Mucosa of rectum (tissue), 2 donors: ENCODE measurements at regions not wholly inside any gene's neighbourhood (a gene's known extent, or its start where the extent isn't known, plus 50 kb on each side); places are given as distances from the start of the nearest gene placed in this dataset.
A peak's percentile ranks its signal among the peaks of the same experiment; 100 is the strongest.

ENCODE experiments used
- H3K27ac ChIP-seq, 2 donors: one replicate each; pipeline ENCODE4 v1.7.0; 2013; ENCODE audit warnings: inconsistent platforms in 2 of 2, low read depth in 2 of 2, low read length in 2 of 2
- H3K27me3 ChIP-seq, 2 donors: one replicate each; pipeline ENCODE4 v1.7.0; 2013; ENCODE audit warnings: low read length in 2 of 2; ENCODE audit not compliant: control insufficient read depth in 2 of 2, insufficient read depth in 2 of 2
- H3K36me3 ChIP-seq, 2 donors: one replicate each; pipeline ENCODE4 v1.7.0; 2013; ENCODE audit warnings: low read length in 2 of 2; ENCODE audit not compliant: control insufficient read depth in 2 of 2, insufficient read depth in 2 of 2
- H3K4me1 ChIP-seq, 2 donors: one replicate each; pipeline ENCODE4 v1.7.0; 2013; ENCODE audit warnings: low read length in 2 of 2, mild to moderate bottlenecking in 1 of 2; ENCODE audit not compliant: control insufficient read depth in 2 of 2, insufficient read depth in 2 of 2
- H3K4me3 ChIP-seq, 2 donors: one replicate each; pipeline ENCODE4 v1.7.0; 2013; ENCODE audit warnings: low read length in 2 of 2
- H3K9ac ChIP-seq, 2 donors: one replicate each; pipeline ENCODE4 v1.7.0; 2013; ENCODE audit warnings: low read length in 2 of 2, low read depth in 1 of 2, mild to moderate bottlenecking in 1 of 2
- H3K9me3 ChIP-seq, 2 donors: one replicate each; pipeline ENCODE4 v1.7.0; 2013; ENCODE audit warnings: low read length in 2 of 2; ENCODE audit not compliant: control insufficient read depth in 2 of 2
- donor health status: healthy.
- donor health status: Normal muscosa, but diverticular disease.

DNA sequence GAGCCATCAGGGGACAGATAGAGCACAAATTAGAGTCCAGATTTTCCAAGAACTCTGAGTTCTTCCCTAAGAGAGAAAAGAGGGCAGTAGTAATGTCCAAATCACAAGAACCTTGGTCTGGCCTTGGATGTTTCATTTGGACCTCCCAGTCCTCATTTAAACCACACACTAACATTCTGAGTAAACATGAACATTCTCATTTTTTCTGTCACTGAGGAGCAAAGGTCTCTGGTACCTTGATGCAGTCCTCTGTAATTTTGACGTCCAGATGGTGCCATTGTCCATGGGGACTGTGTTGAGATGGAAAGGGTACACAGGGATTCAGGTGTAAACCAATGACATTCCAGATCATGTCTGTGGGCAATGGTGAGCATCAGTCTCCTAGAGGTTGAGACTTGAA is 225.4 kb upstream of the PHYHIPL start:
- no peak overlapping the region for H3K9ac ChIP-seq
- no peak overlapping the region for H3K27ac ChIP-seq
- H3K4me1 ChIP-seq: no peaks in the 10 kb centered on the region
- no peaks in the 10 kb centered on the region for H3K27me3 ChIP-seq
- no peak overlapping the region for H3K4me3 ChIP-seq
- no peaks in the 10 kb centered on the region for H3K9me3 ChIP-seq
- no peaks in the 10 kb centered on the region for H3K36me3 ChIP-seq

DNA sequence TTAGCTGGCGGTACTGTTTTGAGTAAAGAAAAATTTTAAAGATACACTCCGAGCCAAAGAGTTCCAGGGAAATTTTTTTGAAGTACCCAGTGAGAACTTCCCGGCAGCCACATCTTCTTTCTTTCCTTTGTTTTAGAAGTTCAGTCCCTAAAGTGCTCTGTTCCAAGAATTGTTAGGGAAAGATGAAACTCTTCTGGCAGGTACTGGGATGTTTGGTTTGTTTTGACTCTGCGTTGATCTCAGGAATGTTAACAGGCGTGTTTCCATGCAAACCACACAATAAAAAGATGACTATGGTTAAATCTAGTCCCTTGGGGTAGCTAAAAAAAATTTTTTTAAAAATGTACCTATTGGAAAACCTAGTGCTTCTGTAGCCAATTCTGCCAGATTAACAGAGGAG is 224.7 kb upstream of the PHYHIPL start:
- H3K36me3 ChIP-seq: no peaks in the 10 kb centered on the region
- H3K27me3 ChIP-seq: no peaks in the 10 kb centered on the region
- no peaks in the 10 kb centered on the region for H3K4me1 ChIP-seq
- H3K9me3 ChIP-seq: no peaks in the 10 kb centered on the region
- H3K9ac ChIP-seq: no peak overlapping the region
- H3K4me3 ChIP-seq: no peak overlapping the region
- no peak overlapping the region for H3K27ac ChIP-seq

DNA sequence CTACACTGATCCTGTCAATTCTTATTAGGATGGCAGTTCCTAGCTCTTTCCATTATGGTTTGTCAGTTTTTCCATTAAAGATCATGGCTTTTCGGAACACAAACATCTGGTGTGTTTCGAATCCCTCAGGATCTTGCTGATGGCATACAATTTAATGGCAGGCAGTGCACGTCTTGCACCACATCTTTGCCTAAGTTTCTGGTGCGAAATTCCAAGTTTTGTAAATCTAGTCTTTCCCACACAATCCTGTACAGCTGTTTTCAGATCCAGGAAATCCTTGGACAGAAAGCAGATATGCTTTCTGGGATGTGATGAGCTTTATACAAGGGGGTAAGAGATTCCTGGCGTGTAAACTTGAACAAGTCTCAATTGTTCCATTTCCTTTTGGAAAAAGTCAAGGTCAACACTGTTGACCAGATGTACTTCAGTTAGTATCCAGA is 224.3 kb upstream of the PHYHIPL start:
- no peaks in the 10 kb centered on the region for H3K4me1 ChIP-seq
- no peaks in the 10 kb centered on the region for H3K9me3 ChIP-seq
- H3K9ac ChIP-seq: no peak overlapping the region
- H3K36me3 ChIP-seq: no peaks in the 10 kb centered on the region
- H3K27me3 ChIP-seq: no peaks in the 10 kb centered on the region
- peak overlapping the region in 1 of 2 donors; percentile 17 for H3K27ac ChIP-seq
- no peak overlapping the region for H3K4me3 ChIP-seq

DNA sequence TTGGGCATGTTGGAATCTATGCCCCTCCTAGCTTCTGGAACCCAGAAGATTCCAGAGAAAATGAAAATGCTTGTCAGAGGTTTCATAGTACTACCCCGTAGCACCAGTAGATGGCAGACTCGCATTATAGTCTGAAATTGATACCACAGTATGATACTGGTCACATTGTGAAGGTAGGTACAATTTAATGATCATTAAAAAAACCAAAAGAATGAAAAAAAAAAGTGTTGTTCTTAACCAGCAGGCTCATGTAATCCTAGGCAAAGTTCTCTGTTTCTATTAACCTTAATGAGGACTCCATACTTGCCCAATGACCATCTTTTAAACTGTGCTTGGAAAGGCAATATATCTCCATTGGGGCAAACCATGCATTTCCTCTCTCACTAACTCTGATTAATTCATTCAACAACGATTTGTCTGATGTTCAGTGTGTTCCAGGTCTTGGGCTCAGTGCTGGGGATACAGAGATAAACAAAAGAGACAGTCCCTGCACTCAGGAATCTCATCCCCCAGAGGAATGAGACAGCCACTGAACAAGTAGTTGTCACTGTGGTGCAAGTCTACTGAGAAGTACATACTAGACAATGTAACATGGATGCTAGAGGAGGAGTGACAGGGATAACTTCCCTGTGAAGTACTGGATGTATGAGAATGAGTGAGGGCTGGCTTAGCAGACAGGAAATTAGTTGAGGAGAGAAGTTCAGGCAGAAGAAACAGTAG is 223.5 kb upstream of the PHYHIPL start:
- H3K27me3 ChIP-seq: no peaks in the 10 kb centered on the region
- H3K27ac ChIP-seq: peak overlapping the region; percentile 3 to 17
- H3K4me1 ChIP-seq: no peaks in the 10 kb centered on the region
- no peak overlapping the region for H3K4me3 ChIP-seq
- H3K9me3 ChIP-seq: no peaks in the 10 kb centered on the region
- H3K9ac ChIP-seq: no peak overlapping the region
- H3K36me3 ChIP-seq: no peaks in the 10 kb centered on the region

DNA sequence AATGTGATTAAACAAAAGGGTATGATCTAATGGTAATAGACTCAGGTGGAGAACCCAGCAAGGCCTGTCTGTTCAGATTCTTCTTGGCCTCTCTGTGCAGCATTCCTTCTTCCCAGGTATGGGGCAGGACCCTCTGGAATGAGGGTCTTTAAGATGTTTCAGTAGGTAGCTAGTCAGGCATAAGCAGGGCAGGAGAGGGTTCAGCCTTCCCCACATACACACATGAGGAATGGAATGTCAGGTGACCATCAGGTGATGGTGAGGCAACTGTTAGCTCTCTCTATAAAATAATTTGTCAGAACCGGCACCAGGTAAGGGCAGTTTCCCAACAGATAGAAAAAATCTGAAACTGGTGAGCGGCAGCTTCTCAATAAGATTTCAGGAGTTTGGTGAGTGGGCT is 222.3 kb upstream of the PHYHIPL start:
- Histone ChIP-seq H3K4me3 (no peak overlapping the region), H3K27ac (no peak overlapping the region), H3K9ac (no peak overlapping the region), H3K27me3 (no peaks in the 10 kb centered on the region), H3K36me3 (no peaks in the 10 kb centered on the region), H3K4me1 (no peaks in the 10 kb centered on the region), H3K9me3 (no peaks in the 10 kb centered on the region)

DNA sequence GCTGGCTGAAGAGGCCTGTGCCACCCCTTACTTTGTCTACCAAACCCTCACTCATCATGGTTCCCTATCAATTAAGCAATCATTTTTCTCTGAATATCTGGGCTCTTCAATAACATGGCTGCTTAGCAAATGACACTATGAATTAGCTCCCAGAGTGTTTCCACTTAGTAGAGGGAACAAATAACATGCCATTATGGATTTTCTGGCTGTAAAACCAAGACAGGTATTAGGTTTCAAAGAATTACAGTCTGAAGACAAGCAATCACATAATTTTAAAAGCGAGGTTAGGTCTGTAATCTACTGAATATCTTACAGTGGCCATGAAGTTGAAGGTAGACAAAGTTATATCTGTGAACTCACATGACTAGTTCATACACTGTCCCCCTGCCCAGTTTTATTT is 220.8 kb upstream of the PHYHIPL start:
- H3K36me3 ChIP-seq: no peaks in the 10 kb centered on the region
- no peaks in the 10 kb centered on the region for H3K4me1 ChIP-seq
- H3K4me3 ChIP-seq: no peak overlapping the region
- H3K9ac ChIP-seq: no peak overlapping the region
- H3K9me3 ChIP-seq: no peaks in the 10 kb centered on the region
- no peaks in the 10 kb centered on the region for H3K27me3 ChIP-seq
- no peak overlapping the region for H3K27ac ChIP-seq

DNA sequence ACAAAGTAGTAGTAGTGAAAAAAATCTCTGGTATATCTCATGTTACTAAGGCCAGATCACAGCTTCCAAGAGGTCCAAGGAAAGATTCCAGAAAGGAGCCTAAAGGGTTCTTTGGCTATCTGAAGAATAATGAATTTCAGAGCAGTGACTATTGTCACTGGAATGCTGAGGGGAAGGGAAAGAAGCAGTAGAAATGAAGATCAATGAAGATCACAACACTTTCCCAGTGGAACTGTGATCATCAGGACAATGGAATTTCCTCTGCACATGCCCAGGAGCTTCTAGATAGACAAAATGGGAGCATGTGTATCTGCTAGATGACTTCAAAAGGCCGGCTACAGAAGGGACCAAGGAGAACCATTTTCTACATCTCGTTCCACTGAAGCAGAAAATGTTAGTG is 219.5 kb upstream of the PHYHIPL start:
- no peaks in the 10 kb centered on the region for H3K4me1 ChIP-seq
- H3K27me3 ChIP-seq: no peaks in the 10 kb centered on the region
- H3K27ac ChIP-seq: no peak overlapping the region
- no peaks in the 10 kb centered on the region for H3K36me3 ChIP-seq
- H3K4me3 ChIP-seq: no peak overlapping the region
- H3K9me3 ChIP-seq: no peaks in the 10 kb centered on the region
- H3K9ac ChIP-seq: no peak overlapping the region

DNA sequence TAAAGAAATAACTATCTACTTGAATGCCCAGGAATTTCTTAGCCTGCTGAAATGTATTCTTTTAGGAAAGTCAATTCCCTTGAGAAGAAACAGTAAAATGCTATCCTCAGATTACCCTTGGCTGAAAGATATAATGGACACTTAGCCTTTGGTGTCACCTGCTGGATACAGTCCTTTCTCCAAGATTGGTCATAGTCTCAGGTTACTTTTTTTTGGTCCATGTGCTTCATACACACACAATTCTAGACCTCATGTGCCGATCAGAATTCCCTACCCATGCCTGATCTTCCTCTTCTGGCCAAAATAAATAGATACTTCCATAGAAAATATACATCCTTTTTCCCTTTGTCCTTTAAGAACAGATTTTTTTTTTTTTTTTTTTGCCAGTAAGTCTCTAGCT is 218.9 kb upstream of the PHYHIPL start:
- Histone ChIP-seq H3K4me3 (no peak overlapping the region), H3K36me3 (no peaks in the 10 kb centered on the region), H3K27ac (no peak overlapping the region), H3K27me3 (no peaks in the 10 kb centered on the region), H3K9me3 (no peaks in the 10 kb centered on the region), H3K9ac (no peak overlapping the region), H3K4me1 (no peaks in the 10 kb centered on the region)

DNA sequence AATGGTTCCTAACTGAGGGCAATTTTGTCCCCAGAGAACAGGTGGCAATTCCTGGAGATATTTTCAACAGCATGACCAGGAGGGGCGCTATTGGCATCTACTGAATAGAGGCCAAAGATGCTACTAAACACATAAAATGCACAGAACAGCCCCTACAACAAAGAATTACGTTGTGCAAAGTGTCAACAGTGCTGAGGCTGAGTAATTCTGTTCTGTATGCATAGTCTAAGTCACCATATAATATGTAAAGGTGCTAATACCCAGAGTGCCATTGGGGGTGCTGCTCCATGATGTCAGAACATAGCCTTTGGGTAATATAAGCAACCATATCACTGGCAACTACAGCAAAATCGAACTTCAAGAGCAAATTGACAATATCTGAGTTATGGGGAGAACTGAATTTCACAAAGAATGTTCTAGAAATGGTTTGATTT is 213.3 kb upstream of the PHYHIPL start:
- H3K27me3 ChIP-seq: no peaks in the 10 kb centered on the region
- no peaks in the 10 kb centered on the region for H3K4me1 ChIP-seq
- no peak overlapping the region for H3K4me3 ChIP-seq
- H3K9ac ChIP-seq: no peak overlapping the region
- H3K36me3 ChIP-seq: no peaks in the 10 kb centered on the region
- no peaks in the 10 kb centered on the region for H3K9me3 ChIP-seq
- H3K27ac ChIP-seq: no peak overlapping the region

DNA sequence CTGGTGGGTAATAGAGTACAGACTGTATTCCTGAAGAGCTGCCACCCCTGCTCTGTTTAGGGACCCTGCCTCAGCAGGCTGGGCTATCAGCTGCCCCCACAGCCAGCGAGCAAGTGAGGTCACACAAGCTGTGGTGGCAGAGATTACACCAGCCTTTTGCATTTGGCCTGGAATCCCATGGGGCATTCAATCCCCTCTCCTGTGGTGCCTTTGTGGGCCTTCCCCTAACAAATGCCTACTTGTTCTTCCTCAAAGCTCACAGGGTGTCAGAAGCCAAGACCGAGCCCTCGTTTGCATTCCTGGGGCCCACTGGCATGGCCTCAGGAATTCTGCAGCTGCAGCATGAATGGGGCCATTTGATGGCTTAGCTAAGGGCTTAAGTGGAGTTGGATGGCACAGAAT is 212.7 kb upstream of the PHYHIPL start:
- H3K27me3 ChIP-seq: no peaks in the 10 kb centered on the region
- no peaks in the 10 kb centered on the region for H3K36me3 ChIP-seq
- H3K9me3 ChIP-seq: no peaks in the 10 kb centered on the region
- H3K4me1 ChIP-seq: no peaks in the 10 kb centered on the region
- H3K9ac ChIP-seq: no peak overlapping the region
- no peak overlapping the region for H3K4me3 ChIP-seq
- no peak overlapping the region for H3K27ac ChIP-seq

DNA sequence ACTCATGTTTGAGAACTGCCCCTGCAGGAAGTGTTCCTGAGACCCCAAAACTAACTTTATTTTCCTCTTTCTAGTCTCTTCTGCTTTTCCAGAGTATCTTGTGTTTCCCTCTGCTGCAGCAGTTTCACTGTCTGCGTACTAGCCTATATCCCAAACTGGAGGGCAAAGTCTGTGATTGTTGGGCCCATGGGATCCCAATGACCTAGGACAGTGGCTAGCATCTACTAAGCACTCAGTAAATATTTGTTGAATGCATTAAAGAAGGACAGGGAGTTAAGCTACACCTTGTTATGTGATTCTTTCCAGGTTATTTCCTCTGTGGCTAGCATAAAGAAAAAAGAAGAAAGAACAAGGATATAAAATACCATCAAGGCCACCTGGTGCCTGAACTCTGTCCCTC is 210.6 kb upstream of the PHYHIPL start:
- no peaks in the 10 kb centered on the region for H3K36me3 ChIP-seq
- H3K4me3 ChIP-seq: no peak overlapping the region
- H3K9me3 ChIP-seq: no peaks in the 10 kb centered on the region
- H3K27ac ChIP-seq: no peak overlapping the region
- H3K27me3 ChIP-seq: no peaks in the 10 kb centered on the region
- H3K9ac ChIP-seq: no peak overlapping the region
- H3K4me1 ChIP-seq: no peaks in the 10 kb centered on the region
